Activated T-helper 1 cell treated with anti-CD3 and anti-CD28 coated beads, Interleukin-12 subunit alpha, Interleukin-12 subunit beta, Interleukin-2, Interleukin-4 antibody, amounts not matched to agents 30 ng/mL and 10 ng/mL and 1 ng/mL, durations not matched to agents 14 hours and 24 hours and 36 hours (primary cell): ENCODE measurements at regions not wholly inside any gene's neighbourhood (a gene's known extent, or its start where the extent isn't known, plus 50 kb on each side); places are given as distances from the start of the nearest gene placed in this dataset.

Experiments used
- DNase-seq: peaks from one replicate; pipeline ENCODE4 v3.0.0; 2021; ENCODE audit warnings: low spot score
- H3K27ac Mint-ChIP-seq: one replicate; pipeline ENCODE4 v1.8.0; 2021; ENCODE audit warnings: mild to moderate bottlenecking, mixed read lengths
- H3K27me3 Mint-ChIP-seq: one replicate; pipeline ENCODE4 v1.8.0; 2022; ENCODE audit warnings: mild to moderate bottlenecking, moderate library complexity, mixed read lengths; ENCODE audit not compliant: insufficient read depth
- H3K36me3 Mint-ChIP-seq: one replicate; pipeline ENCODE4 v1.8.0; 2021; ENCODE audit warnings: low read depth, mixed read lengths
- H3K4me1 Mint-ChIP-seq: one replicate; pipeline ENCODE4 v1.8.0; 2021; ENCODE audit warnings: low read depth, mixed read lengths
- H3K4me3 Mint-ChIP-seq: one replicate; pipeline ENCODE4 v1.8.0; 2021; ENCODE audit warnings: mild to moderate bottlenecking, moderate library complexity, mixed read lengths
- H3K9me3 Mint-ChIP-seq: one replicate; pipeline ENCODE4 v1.8.0; 2021; ENCODE audit warnings: mixed read lengths
- intact Hi-C: fragments of 100-400 bp; cut with micrococcal nuclease; formaldehyde crosslinking; loops from one replicate; pipeline ENCODE4 v1.15.1; 2024

- no peak for DNase-seq
- Mint-ChIP-seq H3K27me3 (no peaks in the 10 kb centered on the region), H3K27ac (no peak overlapping the region), H3K36me3 (no peaks in the 10 kb centered on the region), H3K9me3 (peaks cover 15% of the 10 kb centered on the region), H3K4me1 (no peaks in the 10 kb centered on the region), H3K4me3 (no peak overlapping the region)
- intact Hi-C loops: no loop called here
Observed at GRCh38 chrY:7461873-7462525, 550.4 kb upstream of the AMELY start.

- peaks cover 15% of the 10 kb centered on the region for H3K9me3 Mint-ChIP-seq
- no peaks in the 10 kb centered on the region for H3K36me3 Mint-ChIP-seq
- no peaks in the 10 kb centered on the region for H3K27me3 Mint-ChIP-seq
- intact Hi-C loops: no loop called here
- no peaks in the 10 kb centered on the region for H3K4me1 Mint-ChIP-seq
- DNase-seq: no peak
- H3K4me3 Mint-ChIP-seq: no peak overlapping the region
- no peak overlapping the region for H3K27ac Mint-ChIP-seq
Observed at GRCh38 chrY:7459802-7460201, 548.2 kb upstream of the AMELY start.

- DNase-seq: no peak
- no peak overlapping the region for H3K27ac Mint-ChIP-seq
- peaks cover 15% of the 10 kb centered on the region for H3K9me3 Mint-ChIP-seq
- no peaks in the 10 kb centered on the region for H3K36me3 Mint-ChIP-seq
- no peaks in the 10 kb centered on the region for H3K4me1 Mint-ChIP-seq
- intact Hi-C loops: no loop called here
- no peaks in the 10 kb centered on the region for H3K27me3 Mint-ChIP-seq
- H3K4me3 Mint-ChIP-seq: no peak overlapping the region
Observed at GRCh38 chrY:7458301-7459078, 546.9 kb upstream of the AMELY start.

- DNase-seq: no peak
- H3K4me3 Mint-ChIP-seq: no peak overlapping the region
- peaks cover 15% of the 10 kb centered on the region for H3K9me3 Mint-ChIP-seq
- no peaks in the 10 kb centered on the region for H3K36me3 Mint-ChIP-seq
- no peak overlapping the region for H3K27ac Mint-ChIP-seq
- H3K27me3 Mint-ChIP-seq: peaks cover 3% of the 10 kb centered on the region
- H3K4me1 Mint-ChIP-seq: no peaks in the 10 kb centered on the region
- intact Hi-C loops: no loop called here
Observed at GRCh38 chrY:7457286-7458015, 545.9 kb upstream of the AMELY start.

- intact Hi-C loops: no loop called here
- Mint-ChIP-seq H3K9me3 (peaks cover 5% of the 10 kb centered on the region), H3K27me3 (peaks cover 3% of the 10 kb centered on the region), H3K27ac (no peak overlapping the region), H3K4me1 (no peaks in the 10 kb centered on the region), H3K36me3 (no peaks in the 10 kb centered on the region), H3K4me3 (no peak overlapping the region)
- DNase-seq: no peak
Observed at GRCh38 chrY:7455626-7456025, 544.1 kb upstream of the AMELY start.

- DNase-seq: no peak
- H3K36me3 Mint-ChIP-seq: no peaks in the 10 kb centered on the region
- H3K4me1 Mint-ChIP-seq: no peaks in the 10 kb centered on the region
- intact Hi-C loops: no loop called here
- H3K27ac Mint-ChIP-seq: no peak overlapping the region
- no peak overlapping the region for H3K4me3 Mint-ChIP-seq
- H3K27me3 Mint-ChIP-seq: peaks cover 3% of the 10 kb centered on the region
- no peaks in the 10 kb centered on the region for H3K9me3 Mint-ChIP-seq
Observed at GRCh38 chrY:7453336-7453735, 541.8 kb upstream of the AMELY start.

- Mint-ChIP-seq H3K36me3 (no peaks in the 10 kb centered on the region), H3K9me3 (peaks cover 4% of the 10 kb centered on the region), H3K4me1 (no peaks in the 10 kb centered on the region), H3K27ac (no peak overlapping the region), H3K4me3 (no peak overlapping the region), H3K27me3 (peaks cover 3% of the 10 kb centered on the region)
- intact Hi-C loops: no loop called here
- DNase-seq: no peak
Observed at GRCh38 chrY:7452246-7452645, 540.7 kb upstream of the AMELY start.

- H3K4me3 Mint-ChIP-seq: no peak overlapping the region
- no peak overlapping the region for H3K27ac Mint-ChIP-seq
- intact Hi-C loops: no loop called here
- no peaks in the 10 kb centered on the region for H3K36me3 Mint-ChIP-seq
- H3K9me3 Mint-ChIP-seq: peaks cover 4% of the 10 kb centered on the region
- H3K27me3 Mint-ChIP-seq: peaks cover 3% of the 10 kb centered on the region
- DNase-seq: no peak
- no peaks in the 10 kb centered on the region for H3K4me1 Mint-ChIP-seq
Observed at GRCh38 chrY:7449860-7450259, 538.3 kb upstream of the AMELY start.

GRCh38 chrY:7448687-7449086 is 537.1 kb upstream of the AMELY start:
- no peak for DNase-seq
- H3K9me3 Mint-ChIP-seq: peaks cover 4% of the 10 kb centered on the region
- H3K27me3 Mint-ChIP-seq: peaks cover 3% of the 10 kb centered on the region
- H3K4me3 Mint-ChIP-seq: no peak overlapping the region
- no peaks in the 10 kb centered on the region for H3K4me1 Mint-ChIP-seq
- H3K27ac Mint-ChIP-seq: no peak overlapping the region
- no peaks in the 10 kb centered on the region for H3K36me3 Mint-ChIP-seq
- intact Hi-C loops: no loop called here

- H3K9me3 Mint-ChIP-seq: peaks cover 4% of the 10 kb centered on the region
- H3K27ac Mint-ChIP-seq: no peak overlapping the region
- no peaks in the 10 kb centered on the region for H3K4me1 Mint-ChIP-seq
- H3K4me3 Mint-ChIP-seq: no peak overlapping the region
- H3K36me3 Mint-ChIP-seq: no peaks in the 10 kb centered on the region
- peaks cover 3% of the 10 kb centered on the region for H3K27me3 Mint-ChIP-seq
- intact Hi-C loops: no loop called here
- DNase-seq: no peak
Observed at GRCh38 chrY:7447881-7448516, 536.4 kb upstream of the AMELY start.

GRCh38 chrY:7444141-7444540 is 532.6 kb upstream of the AMELY start:
- H3K36me3 Mint-ChIP-seq: no peaks in the 10 kb centered on the region
- no peak overlapping the region for H3K27ac Mint-ChIP-seq
- intact Hi-C loops: no loop called here
- no peaks in the 10 kb centered on the region for H3K4me1 Mint-ChIP-seq
- H3K9me3 Mint-ChIP-seq: peaks cover 4% of the 10 kb centered on the region
- H3K4me3 Mint-ChIP-seq: no peak overlapping the region
- H3K27me3 Mint-ChIP-seq: no peaks in the 10 kb centered on the region
- no peak for DNase-seq

GRCh38 chrY:7440796-7441530 is 529.4 kb upstream of the AMELY start:
- Mint-ChIP-seq H3K4me3 (no peak overlapping the region), H3K4me1 (no peaks in the 10 kb centered on the region), H3K36me3 (no peaks in the 10 kb centered on the region), H3K27me3 (no peaks in the 10 kb centered on the region), H3K9me3 (no peaks in the 10 kb centered on the region), H3K27ac (no peak overlapping the region)
- DNase-seq: no peak
- intact Hi-C loops: no loop called here
